SIG-M5 treated with dmso at 0.1 percent for 504 hours (cell line): ENCODE measurements at regions not wholly inside any gene's neighbourhood (a gene's known extent, or its start where the extent isn't known, plus 50 kb on each side); places are given as distances from the start of the nearest gene placed in this dataset.

Experiments
- DNase-seq: peaks from one replicate; lab custom pipeline; 2025; ENCODE audit not compliant: unreplicated experiment; lab: John Stamatoyannopoulos, UW

DNA sequence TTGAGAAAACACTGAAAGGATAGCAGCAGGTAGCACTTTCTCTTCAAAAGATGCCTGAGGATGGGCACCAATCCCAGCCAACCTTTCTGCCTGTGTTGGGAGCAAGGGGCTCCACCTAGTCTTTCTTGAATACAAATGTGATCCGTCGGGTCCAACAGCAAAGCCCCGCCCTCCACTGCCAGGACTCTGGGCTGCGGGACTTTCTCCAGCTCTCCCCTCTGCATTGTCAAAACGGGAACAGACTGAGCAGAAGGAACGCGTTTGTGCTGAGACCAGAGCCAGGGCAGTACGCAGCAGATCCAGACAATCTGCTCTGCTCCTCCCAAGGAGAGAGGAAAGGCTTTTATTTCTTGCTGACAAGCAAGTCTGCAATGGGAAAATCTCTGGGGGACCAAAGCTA, 139.7 kb downstream of the SEC61B start:
- no peak for DNase-seq

GRCh38 chr9:99362321-99362720, 140.2 kb downstream of the SEC61B start:
- no peak for DNase-seq

DNA sequence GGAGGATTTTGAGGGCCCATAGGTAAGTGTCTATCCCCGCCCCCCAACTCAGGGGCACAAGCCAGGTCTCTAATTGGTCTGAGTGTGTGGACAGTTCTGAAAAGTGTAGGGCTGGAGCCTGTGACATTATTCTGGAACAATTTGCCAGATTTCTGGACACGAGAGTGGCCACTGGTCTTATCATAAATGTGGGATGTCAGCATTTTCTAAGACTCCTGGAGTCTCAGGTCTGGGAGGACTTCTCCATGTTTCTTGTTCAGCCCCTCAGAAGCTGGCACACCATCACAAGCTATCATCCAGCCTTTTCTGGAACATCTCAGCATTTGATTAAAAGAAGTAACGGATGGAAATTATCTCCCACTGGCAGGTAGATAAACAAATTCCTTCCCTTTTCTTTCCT, 141.4 kb downstream of the SEC61B start:
- no peak for DNase-seq

DNA sequence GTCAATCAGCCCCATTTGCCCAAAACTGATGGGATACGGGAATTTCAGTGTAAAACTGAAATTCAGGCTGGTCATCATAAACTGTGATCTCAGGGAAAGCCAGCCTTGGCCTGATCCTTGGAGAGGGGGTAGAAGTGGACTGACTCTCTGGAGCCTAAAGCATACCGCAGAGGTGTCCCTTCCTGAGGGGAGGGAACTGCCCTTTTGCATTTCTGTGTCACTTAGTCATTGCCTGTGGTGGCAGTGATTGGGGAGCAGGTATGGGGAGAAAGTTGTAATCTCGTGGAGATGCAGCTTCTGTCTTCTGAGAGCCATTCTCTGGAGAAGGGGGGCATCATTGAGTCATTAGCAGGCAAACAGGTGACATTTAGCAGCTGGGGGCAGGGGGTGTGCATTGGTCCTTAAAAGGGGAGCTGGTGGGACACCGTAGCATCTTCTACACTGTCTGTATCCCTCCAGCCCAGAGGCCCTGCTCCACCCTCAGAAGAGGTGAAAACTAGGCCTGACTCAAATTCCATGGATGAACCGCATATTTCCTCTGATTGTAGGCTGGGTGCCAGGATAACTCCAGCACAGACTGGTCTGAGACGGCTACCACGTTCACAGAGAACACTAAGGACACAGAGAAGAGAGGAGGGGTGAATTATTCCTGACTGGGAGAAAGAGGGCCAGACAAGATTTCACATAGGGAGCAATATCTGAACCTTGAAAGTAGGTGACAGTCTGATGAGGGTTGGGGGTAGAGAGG, 143.3 kb downstream of the SEC61B start:
- no peak for DNase-seq

GRCh38 chr9:99366183-99366582, 144.1 kb downstream of the SEC61B start:
- DNase-seq, result no peak

DNA sequence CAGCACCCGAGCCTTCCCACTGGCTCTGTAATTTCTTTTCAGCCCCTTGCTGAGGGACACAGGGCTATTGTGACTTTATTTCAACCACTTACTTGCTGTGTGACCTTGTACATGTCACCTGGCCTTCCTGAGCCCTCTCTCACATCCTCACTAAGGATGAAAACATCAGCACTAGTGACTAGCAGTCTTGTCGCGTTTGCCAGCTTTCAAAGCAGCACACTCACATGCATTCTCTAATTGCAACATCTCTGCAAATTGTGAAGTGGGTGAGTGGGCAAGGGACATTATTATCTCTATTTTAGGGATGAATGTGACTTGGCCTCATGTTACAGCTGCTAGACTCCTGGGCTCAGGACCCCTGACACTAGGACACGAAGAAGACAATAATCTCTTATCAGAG, 144.5 kb downstream of the SEC61B start:
- no peak for DNase-seq

GRCh38 chr9:99368341-99369326, 146.6 kb downstream of the SEC61B start:
- no peak for DNase-seq

- DNase-seq, result no peak
Measured at GRCh38 chr9:99369327-99369722, 147.2 kb downstream of the SEC61B start.

- no peak for DNase-seq
Measured at GRCh38 chr9:99370376-99370775, 148.3 kb downstream of the SEC61B start.

DNA sequence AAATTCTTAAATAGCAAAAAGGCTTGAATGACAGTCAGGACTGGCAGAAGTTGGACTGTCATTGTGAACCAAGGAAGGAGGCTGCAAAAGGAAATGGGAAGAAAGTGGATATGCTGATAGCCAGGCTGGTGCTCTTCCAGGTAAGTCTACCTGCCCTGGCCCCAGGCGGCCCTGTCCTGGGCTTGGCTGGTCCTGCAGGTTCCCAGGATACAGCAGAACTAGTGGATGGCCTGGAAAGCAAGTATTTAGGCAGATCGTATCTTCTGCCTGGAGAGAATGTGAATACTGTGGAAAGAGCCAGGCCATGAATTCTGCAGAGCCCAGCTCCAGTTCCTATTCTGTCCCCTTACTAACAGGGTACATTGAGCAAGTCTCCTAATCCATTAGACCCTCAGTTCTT, 149.3 kb downstream of the SEC61B start:
- no peak for DNase-seq

DNA sequence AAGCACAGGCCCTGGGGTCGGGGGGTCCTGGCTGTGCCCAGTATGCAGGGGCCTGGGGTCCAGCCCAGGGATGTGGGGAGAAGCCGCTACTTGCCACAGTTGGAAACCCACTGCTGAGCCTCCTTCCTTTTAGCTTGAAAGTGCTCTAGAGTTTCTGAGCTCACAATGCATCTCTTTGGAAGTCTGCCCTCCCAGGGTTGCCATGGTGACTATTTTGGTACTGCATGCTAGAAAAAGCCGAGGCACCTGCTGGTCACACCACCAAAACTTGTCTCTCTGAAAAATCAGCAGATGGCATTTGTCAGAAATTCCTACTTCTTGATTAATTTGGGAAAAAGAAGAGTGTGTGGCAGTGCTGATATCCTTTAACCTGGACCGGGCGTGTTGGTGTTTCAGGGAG, 151.8 kb downstream of the SEC61B start:
- no peak for DNase-seq

DNA sequence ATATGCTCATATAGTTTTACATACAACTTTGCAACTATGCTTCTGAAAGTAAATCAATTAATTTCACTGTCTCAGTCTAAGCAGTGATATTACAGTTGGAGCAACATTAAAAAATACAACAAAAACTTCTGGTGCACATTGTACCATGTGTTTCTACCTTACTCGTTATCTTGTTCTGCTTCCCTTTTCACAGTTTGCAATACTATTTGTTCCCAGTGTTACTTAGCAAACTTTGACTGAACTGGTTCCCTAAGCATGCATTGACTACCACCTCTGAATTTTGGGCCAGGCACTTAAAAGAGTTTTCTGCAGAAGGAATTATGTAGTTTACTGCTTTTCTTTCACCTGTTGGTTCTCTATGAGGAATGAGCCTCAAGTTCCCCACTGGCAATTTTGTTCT, 152.7 kb downstream of the SEC61B start:
- no peak for DNase-seq

- DNase-seq, result no peak
Measured at GRCh38 chr9:99375481-99375880, 153.4 kb downstream of the SEC61B start.

- DNase-seq, result no peak
Measured at GRCh38 chr9:99377790-99378775, 156.0 kb downstream of the SEC61B start.

DNA sequence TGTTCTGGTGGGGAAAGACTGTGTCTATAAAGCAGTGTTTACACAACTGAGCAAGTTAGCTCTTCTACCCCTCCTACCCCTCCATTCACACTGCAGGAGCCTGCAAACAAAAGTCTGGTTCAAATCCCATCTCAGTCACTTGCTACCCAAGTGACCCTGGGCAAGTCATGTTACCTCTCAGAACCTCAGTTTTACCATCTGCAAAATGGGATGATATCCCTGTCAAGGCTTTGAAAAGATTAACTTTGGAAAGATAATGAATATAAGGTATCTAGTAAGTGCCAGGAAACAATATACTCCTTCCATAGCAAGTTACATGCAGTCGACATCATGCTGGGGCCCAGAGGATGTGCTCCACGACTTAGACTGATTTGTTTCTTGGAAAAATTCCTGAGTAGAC, 161.5 kb downstream of the SEC61B start:
- no peak for DNase-seq

GRCh38 chr9:99385215-99385614, 163.1 kb downstream of the SEC61B start:
- no peak for DNase-seq

GRCh38 chr9:99385814-99386279, 163.8 kb downstream of the SEC61B start:
- no peak for DNase-seq

DNA sequence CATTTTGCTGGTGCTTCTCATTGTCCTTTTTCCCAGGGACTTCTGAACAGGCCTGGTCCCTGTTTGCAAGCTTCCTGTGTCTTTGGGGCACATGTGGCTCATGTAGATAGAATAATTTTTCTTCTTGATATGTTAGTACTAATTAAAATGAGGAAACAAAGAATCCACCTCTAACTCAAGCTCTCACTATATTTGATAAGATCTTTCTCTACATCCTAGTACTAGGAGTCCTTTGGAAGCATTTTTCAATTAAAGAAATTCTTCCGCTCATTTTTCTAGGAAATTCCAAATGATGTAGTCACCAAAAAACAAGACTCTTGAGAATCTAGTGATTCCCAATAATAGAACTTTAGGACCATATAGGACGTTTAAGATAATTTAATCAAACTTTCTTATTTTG, 165.3 kb downstream of the SEC61B start:
- DNase-seq, result no peak

DNA sequence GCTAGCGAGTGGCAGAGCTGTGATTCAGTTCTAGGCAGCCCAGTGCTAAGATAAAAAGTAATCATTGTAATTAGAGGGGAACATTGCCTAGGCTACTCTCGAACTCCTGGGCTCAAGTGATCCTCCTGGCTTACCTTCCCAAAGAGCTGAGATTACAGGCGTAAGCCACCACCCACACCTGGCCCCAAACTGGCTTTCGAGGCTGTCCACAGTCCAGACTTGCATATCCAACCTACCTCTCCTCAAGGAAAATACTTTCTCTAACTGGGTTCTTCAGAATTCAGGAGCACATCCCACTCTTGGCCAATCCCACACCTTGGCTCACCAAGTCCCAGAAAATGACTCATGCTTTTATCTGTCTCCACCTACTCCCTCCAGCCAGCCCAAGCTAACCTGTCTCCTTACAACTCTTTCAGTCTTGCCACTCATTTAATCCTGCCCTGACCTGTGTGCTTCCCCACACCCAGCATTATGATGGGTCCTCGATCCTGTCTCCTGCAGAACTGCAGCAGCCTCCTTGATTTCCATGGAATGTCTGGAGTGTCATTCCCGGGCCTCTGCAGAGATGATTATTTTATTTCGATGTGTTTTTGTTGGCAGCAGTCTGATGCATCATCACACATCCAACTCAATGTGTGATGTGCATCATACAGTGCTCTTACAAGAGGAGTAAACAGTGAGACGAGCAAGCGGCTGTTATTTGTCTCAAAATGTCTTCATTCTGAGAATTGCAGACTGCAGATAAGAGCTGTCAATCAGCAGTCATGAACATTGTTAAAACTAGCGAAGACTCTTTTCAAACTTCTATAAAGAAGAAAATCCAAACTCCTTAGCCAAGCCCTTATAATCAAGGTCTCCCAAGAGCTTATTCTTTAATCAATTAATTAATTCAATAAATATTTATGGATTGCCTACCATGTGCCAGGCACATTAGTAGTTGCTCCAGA, 167.3 kb downstream of the SEC61B start:
- DNase-seq, result no peak
